CD4-positive, alpha-beta T cell (primary cell): ENCODE measurements at regions not wholly inside any gene's neighbourhood (a gene's known extent, or its start where the extent isn't known, plus 50 kb on each side); places are given as distances from the start of the nearest gene placed in this dataset.

ENCODE experiments used
- ATAC-seq: fragments of 200-7000 bp; cut with Tn5 transposase; one replicate; pipeline ENCODE4 v1.10.0; 2022; ENCODE audit warnings: mild to moderate bottlenecking; ENCODE audit not compliant: poor library complexity
- CTCF ChIA-PET: fragments of 350-600 bp; sonication (Branson Sonifier 250); formaldehyde crosslinking; loops from one replicate; lab custom pipeline; 2021; ENCODE audit warnings: antibody characterized with exemption, inconsistent platforms; lab: Charles Lee
- POLR2A ChIA-PET: fragments of 350-600 bp; sonication (Branson Sonifier 250); formaldehyde crosslinking; loops from one replicate; lab custom pipeline; 2021; ENCODE audit warnings: antibody characterized with exemption, inconsistent platforms; lab: Charles Lee
- DNase-seq, 14 experiments: peaks; one replicate each; pipeline ENCODE4 v3.0.0-alpha.2; 2013 to 2020; ENCODE audit warnings: mixed read lengths in 2 of 14
- H3K27ac ChIP-seq, 2 donors: one replicate each; pipeline versions ENCODE4 v1.5.1 to v1.7.0; 2013; ENCODE audit warnings: low read length in 2 of 2, low read depth in 1 of 2, mild to moderate bottlenecking in 1 of 2
- H3K27me3 ChIP-seq, 2 experiments: 1 replicate in 1 of 2; 2 replicates in 1 of 2; pipeline versions ENCODE4 v1.6.1 to v1.7.0; 2013; ENCODE audit warnings: low read length in 2 of 2, control low read depth in 1 of 2, mild to moderate bottlenecking in 1 of 2, moderate library complexity in 1 of 2; ENCODE audit not compliant: insufficient read depth in 2 of 2, control insufficient read depth in 1 of 2
- H3K36me3 ChIP-seq: one replicate; pipeline ENCODE4 v1.6.1; 2013; ENCODE audit warnings: low read length, control low read depth; ENCODE audit not compliant: insufficient read depth
- H3K4me1 ChIP-seq: one replicate; pipeline ENCODE4 v1.6.1; 2013; ENCODE audit warnings: low read length, control low read depth; ENCODE audit not compliant: insufficient read depth
- H3K4me3 ChIP-seq: one replicate; pipeline ENCODE4 v1.5.1; 2013; ENCODE audit warnings: mild to moderate bottlenecking, low read length, moderate library complexity
- H3K9me3 ChIP-seq, 2 experiments: 1 replicate in 1 of 2; 2 replicates in 1 of 2; pipeline versions ENCODE4 v1.6.1 to v1.7.0; 2013; ENCODE audit warnings: low read length in 2 of 2, mild to moderate bottlenecking in 2 of 2, control low read depth in 1 of 2, moderate library complexity in 1 of 2; ENCODE audit not compliant: control insufficient read depth in 1 of 2, insufficient read depth in 1 of 2
- H3K27ac Mint-ChIP-seq: one replicate; pipeline ENCODE4 v1.8.0; 2020; ENCODE audit warnings: mixed read lengths
- H3K27me3 Mint-ChIP-seq: one replicate; pipeline ENCODE4 v1.8.0; 2021; ENCODE audit warnings: mixed read lengths
- H3K36me3 Mint-ChIP-seq: one replicate; pipeline ENCODE4 v1.8.0; 2021; ENCODE audit warnings: low read depth, mixed read lengths
- H3K4me1 Mint-ChIP-seq: one replicate; pipeline ENCODE4 v1.8.0; 2021; ENCODE audit warnings: low read depth, mixed read lengths
- H3K4me3 Mint-ChIP-seq: one replicate; pipeline ENCODE4 v1.8.0; 2020; ENCODE audit warnings: mild to moderate bottlenecking, mixed read lengths
- H3K9me3 Mint-ChIP-seq: one replicate; pipeline ENCODE4 v1.8.0; 2020; ENCODE audit warnings: mixed read lengths
- intact Hi-C, 2 experiments: fragments of 100-400 bp; cut with DNase I in 1 of 2; cut with micrococcal nuclease in 1 of 2; formaldehyde crosslinking; loops; one replicate each; pipeline versions ENCODE4 v1.15.1 to v1.9.0; 2023 to 2025; cut with DNase I, micrococcal nuclease
- TF ChIP-seq, protein P1 (sequence below): fragments of 200-600 bp; IDR thresholded peaks from one replicate; pipeline ENCODE4 v1.8.0; 2022; ENCODE audit warnings: antibody characterized with exemption, mild to moderate bottlenecking

- no peaks in the 10 kb centered on the region for H3K27me3 ChIP-seq
- H3K27ac ChIP-seq, result no peak overlapping the region
- H3K4me1 ChIP-seq, result no peaks in the 10 kb centered on the region
- H3K9me3 Mint-ChIP-seq, result peaks cover 6% of the 10 kb centered on the region
- H3K27ac Mint-ChIP-seq, result no peak overlapping the region
- ChIA-PET POLR2A (no interaction called here), CTCF (no interaction called here)
- no peaks in the 10 kb centered on the region for H3K27me3 Mint-ChIP-seq
- no peaks in the 10 kb centered on the region for H3K36me3 ChIP-seq
- H3K4me3 Mint-ChIP-seq, result no peak overlapping the region
- no peaks in the 10 kb centered on the region for H3K9me3 ChIP-seq
- ATAC-seq (no peak), DNase-seq (no peak)
- no peaks in the 10 kb centered on the region for H3K36me3 Mint-ChIP-seq
- TF ChIP-seq, protein P1, sequence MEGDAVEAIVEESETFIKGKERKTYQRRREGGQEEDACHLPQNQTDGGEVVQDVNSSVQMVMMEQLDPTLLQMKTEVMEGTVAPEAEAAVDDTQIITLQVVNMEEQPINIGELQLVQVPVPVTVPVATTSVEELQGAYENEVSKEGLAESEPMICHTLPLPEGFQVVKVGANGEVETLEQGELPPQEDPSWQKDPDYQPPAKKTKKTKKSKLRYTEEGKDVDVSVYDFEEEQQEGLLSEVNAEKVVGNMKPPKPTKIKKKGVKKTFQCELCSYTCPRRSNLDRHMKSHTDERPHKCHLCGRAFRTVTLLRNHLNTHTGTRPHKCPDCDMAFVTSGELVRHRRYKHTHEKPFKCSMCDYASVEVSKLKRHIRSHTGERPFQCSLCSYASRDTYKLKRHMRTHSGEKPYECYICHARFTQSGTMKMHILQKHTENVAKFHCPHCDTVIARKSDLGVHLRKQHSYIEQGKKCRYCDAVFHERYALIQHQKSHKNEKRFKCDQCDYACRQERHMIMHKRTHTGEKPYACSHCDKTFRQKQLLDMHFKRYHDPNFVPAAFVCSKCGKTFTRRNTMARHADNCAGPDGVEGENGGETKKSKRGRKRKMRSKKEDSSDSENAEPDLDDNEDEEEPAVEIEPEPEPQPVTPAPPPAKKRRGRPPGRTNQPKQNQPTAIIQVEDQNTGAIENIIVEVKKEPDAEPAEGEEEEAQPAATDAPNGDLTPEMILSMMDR, result no peak
- intact Hi-C loops, result no loop called here
- no peaks in the 10 kb centered on the region for H3K4me1 Mint-ChIP-seq
- no peak overlapping the region for H3K4me3 ChIP-seq
Observed at GRCh38 chr5:121572061-121572460, 279.6 kb upstream of the FTMT start.

GRCh38 chr5:121573721-121574382 is 277.8 kb upstream of the FTMT start:
- TF ChIP-seq, protein P1, result no peak
- no peaks in the 10 kb centered on the region for H3K36me3 Mint-ChIP-seq
- no peaks in the 10 kb centered on the region for H3K27me3 Mint-ChIP-seq
- DNase-seq (no peak), ATAC-seq (no peak)
- no peak overlapping the region for H3K4me3 Mint-ChIP-seq
- no peak overlapping the region for H3K4me3 ChIP-seq
- no peak overlapping the region for H3K27ac Mint-ChIP-seq
- H3K4me1 ChIP-seq, result no peaks in the 10 kb centered on the region
- no peaks in the 10 kb centered on the region for H3K27me3 ChIP-seq
- ChIA-PET POLR2A (interaction anchor here (0.6 kb wide), 1 partner anchor 375 kb away, joined by 3 read pairs; no protein-coding TSS in a partner anchor), CTCF (no interaction called here)
- H3K9me3 ChIP-seq, result peaks cover 0 to 4% of the 10 kb centered on the region in 2 experiments
- no peaks in the 10 kb centered on the region for H3K4me1 Mint-ChIP-seq
- no peak overlapping the region for H3K27ac ChIP-seq
- no peaks in the 10 kb centered on the region for H3K36me3 ChIP-seq
- intact Hi-C loops, result no loop called here
- H3K9me3 Mint-ChIP-seq, result peaks cover 8% of the 10 kb centered on the region

GRCh38 chr5:121581588-121581987 is 270.1 kb upstream of the FTMT start:
- H3K36me3 ChIP-seq, result no peaks in the 10 kb centered on the region
- intact Hi-C loops, result no loop called here
- ChIA-PET POLR2A (no interaction called here), CTCF (no interaction called here)
- no peaks in the 10 kb centered on the region for H3K4me1 Mint-ChIP-seq
- peaks cover 0 to 4% of the 10 kb centered on the region in 2 experiments for H3K9me3 ChIP-seq
- no peak overlapping the region for H3K4me3 ChIP-seq
- ATAC-seq (no peak), DNase-seq (no peak)
- no peaks in the 10 kb centered on the region for H3K27me3 Mint-ChIP-seq
- no peaks in the 10 kb centered on the region for H3K36me3 Mint-ChIP-seq
- H3K9me3 Mint-ChIP-seq, result peaks cover 5% of the 10 kb centered on the region
- H3K4me1 ChIP-seq, result no peaks in the 10 kb centered on the region
- TF ChIP-seq, protein P1, result no peak
- no peaks in the 10 kb centered on the region for H3K27me3 ChIP-seq
- H3K4me3 Mint-ChIP-seq, result no peak overlapping the region
- H3K27ac Mint-ChIP-seq, result no peak overlapping the region
- no peak overlapping the region for H3K27ac ChIP-seq
